Astrocyte of the cerebellum (primary cell): ENCODE measurements at regions not wholly inside any gene's neighbourhood (a gene's known extent, or its start where the extent isn't known, plus 50 kb on each side); places are given as distances from the start of the nearest gene placed in this dataset.

Experiments
- DNase-seq: peaks from one replicate; pipeline ENCODE4 v3.0.0-alpha.2; 2011; ENCODE audit warnings: low read depth
- H3K4me3 ChIP-seq: 2 replicates; pipeline ENCODE4 v1.5.1; 2011; ENCODE audit warnings: mild to moderate bottlenecking, low read depth, low read length, moderate library complexity
- CTCF ChIP-seq: IDR thresholded peaks from 2 replicates; pipeline ENCODE4 v1.5.1; 2012; ENCODE audit warnings: low read length, low read depth, moderate library complexity, mild to moderate bottlenecking; ENCODE audit errors: missing control alignments
- in situ Hi-C: cut with HindIII; loops from 2 replicates; pipeline ENCODE4 v1.10.0; 2017; ENCODE audit warnings: low sequenced_read_pairs

- in situ Hi-C loops: no loop called here
- no peak for DNase-seq
- no peak for TF ChIP-seq CTCF
- no peak overlapping the region for H3K4me3 ChIP-seq
These were observed 102.1 kb upstream of the SIAH1 start for GRCh38 chr16:48487287-48487686.

- no peak for DNase-seq
- TF ChIP-seq CTCF: no peak
- H3K4me3 ChIP-seq: no peak overlapping the region
- in situ Hi-C loops: no loop called here
These were observed 96.6 kb upstream of the SIAH1 start for GRCh38 chr16:48481772-48482171.

- in situ Hi-C loops: no loop called here
- DNase-seq: no peak
- H3K4me3 ChIP-seq: no peak overlapping the region
- TF ChIP-seq CTCF: no peak
These were observed 96.0 kb upstream of the SIAH1 start for GRCh38 chr16:48481211-48481610.

GRCh38 chr16:48479955-48480354, 94.7 kb upstream of the SIAH1 start:
- no peak for TF ChIP-seq CTCF
- H3K4me3 ChIP-seq: no peak overlapping the region
- in situ Hi-C loops: no loop called here
- DNase-seq: no peak

GRCh38 chr16:48479329-48479728, 94.1 kb upstream of the SIAH1 start:
- no peak for TF ChIP-seq CTCF
- no peak overlapping the region for H3K4me3 ChIP-seq
- in situ Hi-C loops: no loop called here
- no peak for DNase-seq

- in situ Hi-C loops: no loop called here
- H3K4me3 ChIP-seq: no peak overlapping the region
- DNase-seq: no peak
- TF ChIP-seq CTCF: no peak
These were observed 93.2 kb upstream of the SIAH1 start for GRCh38 chr16:48478393-48478792.

GRCh38 chr16:48471435-48471834, 86.2 kb upstream of the SIAH1 start:
- TF ChIP-seq CTCF: no peak
- DNase-seq: no peak
- in situ Hi-C loops: no loop called here

More at GRCh38 chr16:48471435-48471834, 86.2 kb upstream of the SIAH1 start:
- H3K4me3 ChIP-seq: no peak overlapping the region
